GM18868 (cell line): ENCODE measurements at regions not wholly inside any gene's neighbourhood (a gene's known extent, or its start where the extent isn't known, plus 50 kb on each side); places are given as distances from the start of the nearest gene placed in this dataset.
A peak's percentile ranks its signal among the peaks of the same experiment; 100 is the strongest.

Experiments used
- ATAC-seq: cut with Tn5 transposase; IDR thresholded peaks from one replicate; pipeline ENCODE4 v1.9.1; 2021; ENCODE audit warnings: mild to moderate bottlenecking, moderate library complexity; ENCODE audit not compliant: unreplicated experiment

DNA sequence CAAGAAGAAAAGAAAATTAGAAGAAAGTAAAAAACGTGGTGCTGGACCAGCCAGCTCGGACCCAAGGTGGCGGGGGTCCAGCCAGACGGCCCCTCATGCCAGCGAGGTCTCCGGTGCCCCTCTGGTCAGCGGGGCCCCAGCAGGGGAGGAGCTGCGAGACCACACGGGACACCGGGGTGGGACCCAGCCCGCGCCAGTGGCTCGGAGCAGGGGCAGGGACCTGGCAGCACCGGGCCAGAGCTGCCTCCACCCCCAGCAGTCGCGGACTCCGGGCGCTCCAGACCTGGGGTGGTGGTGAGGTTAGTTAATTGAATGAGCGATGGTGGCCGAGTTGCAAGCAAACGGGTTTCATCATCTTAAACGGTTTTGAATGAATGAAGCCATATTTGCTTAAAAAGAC is 289.9 kb upstream of the MC4R start:
- no peak for ATAC-seq

GRCh38 chr18:60663060-60663989 is 290.8 kb upstream of the MC4R start:
- no peak for ATAC-seq

DNA sequence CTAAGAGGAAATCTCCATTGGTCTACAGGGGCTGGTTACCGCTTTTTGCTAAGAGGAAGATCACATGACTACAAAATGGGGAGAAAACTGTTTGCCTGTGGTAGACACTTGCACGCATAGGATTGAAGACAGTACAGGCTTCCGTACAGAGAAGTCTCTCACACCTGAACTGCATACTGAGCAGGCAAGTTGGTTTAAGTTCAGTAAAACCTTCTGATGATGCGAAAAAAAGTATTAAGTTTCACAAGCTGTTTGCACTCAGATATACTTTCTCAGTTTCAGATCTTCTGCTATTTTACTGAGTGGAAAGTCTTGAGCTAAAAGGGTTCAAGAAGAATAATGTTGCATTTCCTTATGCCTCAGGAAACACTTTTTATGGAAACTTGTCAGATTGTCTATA is 292.2 kb upstream of the MC4R start:
- peak; percentile 75 for ATAC-seq

- ATAC-seq = no peak
Measured at GRCh38 chr18:60667016-60667415, 294.4 kb upstream of the MC4R start.

DNA sequence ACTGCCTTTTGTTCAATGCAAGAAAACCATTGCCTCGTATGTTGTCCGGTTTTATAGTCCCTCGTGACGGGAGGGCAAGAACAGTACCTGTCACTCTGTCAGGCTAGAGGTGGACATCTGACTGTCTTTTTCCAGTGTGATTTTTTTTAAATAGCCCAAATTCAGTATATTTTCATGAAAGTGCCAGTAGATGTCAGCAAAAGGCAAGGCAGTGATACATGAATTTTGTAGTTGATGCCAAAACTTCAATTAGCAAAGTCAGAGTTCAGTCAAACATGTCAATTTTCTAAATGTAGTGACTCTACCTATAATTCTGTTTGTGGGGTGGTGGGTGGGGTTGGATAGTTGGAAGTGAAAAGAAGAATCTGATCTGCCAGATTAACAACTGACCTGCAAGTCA is 296.0 kb upstream of the MC4R start:
- ATAC-seq = no peak

GRCh38 chr18:60669938-60670337 is 297.4 kb upstream of the MC4R start:
- no peak for ATAC-seq

DNA sequence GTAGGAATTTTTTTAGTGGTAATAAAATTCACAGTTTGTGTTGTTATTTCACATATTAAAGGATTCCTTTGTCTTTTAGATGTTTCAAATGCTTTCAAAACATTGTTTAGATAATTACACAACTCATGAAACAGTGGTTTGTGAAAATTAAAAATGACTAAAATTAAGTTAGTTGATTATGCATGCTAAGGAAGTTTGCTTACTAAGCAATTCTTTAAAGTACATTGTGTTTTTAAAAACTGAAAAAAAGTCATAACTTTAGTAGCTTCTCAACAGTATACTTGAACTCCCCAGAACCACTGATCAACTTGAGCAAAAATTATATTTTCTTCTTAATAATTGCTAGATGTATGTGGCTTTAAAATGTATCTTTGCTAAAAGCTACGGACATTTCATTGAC is 298.4 kb upstream of the MC4R start:
- no peak for ATAC-seq

- no peak for ATAC-seq
Measured at GRCh38 chr18:60675126-60675525, 302.6 kb upstream of the MC4R start.

GRCh38 chr18:60675801-60676200 is 303.2 kb upstream of the MC4R start:
- no peak for ATAC-seq

DNA sequence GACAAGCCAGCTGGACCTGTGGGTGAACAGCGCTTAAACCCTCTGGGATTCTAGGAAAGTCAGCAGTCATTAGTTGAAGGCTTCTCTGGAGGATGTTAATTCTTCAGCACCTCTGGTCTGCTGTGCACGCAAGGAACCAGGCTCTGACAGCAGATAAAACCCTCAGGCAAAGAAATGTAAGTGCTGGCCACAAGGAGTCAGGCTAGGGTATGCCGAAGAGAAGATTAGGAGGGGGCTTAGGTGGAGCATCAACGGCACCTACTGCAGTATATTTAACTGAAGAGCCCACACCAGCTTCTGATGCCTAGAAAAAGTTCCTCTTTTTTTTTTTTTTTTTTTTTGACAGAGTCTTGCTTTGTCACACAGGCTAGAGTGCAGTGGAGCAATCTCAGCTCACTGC is 304.2 kb upstream of the MC4R start:
- ATAC-seq = no peak

DNA sequence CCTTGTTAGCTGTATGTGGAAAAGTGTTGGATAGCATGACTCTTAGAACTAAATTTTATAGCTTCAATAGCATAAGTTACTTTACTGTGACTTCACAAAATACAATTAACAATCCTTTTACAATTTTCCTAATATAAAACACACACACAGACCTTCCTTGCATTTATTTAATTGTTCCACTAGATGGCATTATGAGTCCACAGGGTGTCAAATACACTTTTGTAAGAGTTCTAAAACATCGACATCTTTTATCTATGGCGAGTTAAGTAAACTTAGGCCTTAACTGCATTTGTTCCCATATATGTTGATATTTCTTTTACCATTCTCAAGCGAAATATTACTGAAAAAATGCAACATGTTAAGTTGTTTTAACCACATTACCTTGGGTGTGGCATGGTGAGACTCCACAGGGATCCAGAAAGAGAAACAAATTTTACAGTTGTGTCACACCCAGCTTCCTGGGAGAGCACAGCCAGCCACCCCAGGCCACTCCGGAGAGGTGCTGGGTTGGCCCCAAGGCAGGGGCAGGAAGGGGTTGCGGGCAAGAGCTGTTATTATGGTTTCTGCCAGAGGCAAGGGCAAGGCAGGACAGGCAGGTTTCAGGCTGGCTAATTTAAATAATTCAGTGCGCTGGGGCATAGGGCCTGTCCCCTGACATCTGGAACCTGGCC is 312.4 kb upstream of the MC4R start:
- ATAC-seq = no peak

DNA sequence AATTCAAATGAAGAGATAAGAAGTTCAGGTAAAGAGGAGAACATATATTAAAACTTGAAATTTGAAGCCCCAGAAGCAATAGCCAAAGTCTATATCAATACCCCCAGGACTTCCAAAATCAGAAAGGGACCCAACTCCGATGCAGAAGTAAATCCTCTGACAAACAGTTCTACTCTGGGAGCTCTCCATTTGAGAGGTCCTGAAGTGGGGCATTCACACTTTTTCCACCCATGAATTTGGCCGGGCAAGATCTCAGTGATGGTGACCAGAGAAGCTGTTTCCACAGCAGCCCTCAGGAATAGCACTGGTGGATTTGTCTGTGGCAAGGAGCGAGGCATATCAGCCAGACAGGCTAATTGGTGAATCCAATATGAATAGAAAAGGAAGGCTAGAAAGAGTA is 313.6 kb upstream of the MC4R start:
- no peak for ATAC-seq

GRCh38 chr18:60691061-60691460 is 318.5 kb upstream of the MC4R start:
- no peak for ATAC-seq

DNA sequence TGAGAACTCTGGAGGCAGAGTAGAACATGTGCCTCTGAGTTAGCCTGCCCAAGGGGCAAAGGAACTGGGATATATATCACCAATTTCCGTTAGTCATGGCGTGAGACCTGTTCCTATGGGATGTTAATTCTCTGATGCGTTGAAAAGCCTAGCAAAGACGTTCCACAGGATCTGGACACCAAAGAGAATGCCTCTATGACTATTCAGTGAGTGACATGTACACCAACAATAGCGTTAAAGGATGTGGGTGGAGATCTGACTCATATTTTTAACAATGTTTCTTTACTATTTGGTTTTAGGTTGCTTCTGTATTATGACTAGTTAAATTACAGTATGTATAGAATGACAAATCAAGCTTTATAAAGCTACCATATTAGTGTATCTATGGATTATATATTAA is 320.9 kb upstream of the MC4R start:
- ATAC-seq = no peak

GRCh38 chr18:60698901-60699300 is 326.3 kb upstream of the MC4R start:
- ATAC-seq = no peak

- ATAC-seq = no peak
Measured at GRCh38 chr18:60722742-60723141, 350.2 kb upstream of the MC4R start.

DNA sequence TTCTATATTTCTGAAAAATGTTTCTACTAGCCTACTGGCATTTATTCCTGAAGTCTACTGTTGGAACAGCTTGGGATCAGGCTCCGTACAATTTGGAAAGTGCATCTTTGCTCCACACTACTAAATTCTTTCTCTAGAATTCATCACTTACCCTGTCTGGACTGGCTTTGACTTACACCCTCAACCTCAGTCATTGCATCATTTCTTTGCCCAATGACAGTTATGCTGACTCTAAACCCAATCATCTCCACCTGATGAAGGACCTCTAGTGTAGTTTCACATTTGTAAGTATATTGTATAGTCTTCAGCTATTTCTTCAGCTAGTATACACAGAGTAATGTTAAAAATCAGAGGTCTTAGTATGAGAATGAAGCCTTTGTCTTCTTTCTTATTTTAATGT is 359.6 kb upstream of the MC4R start:
- ATAC-seq = no peak

DNA sequence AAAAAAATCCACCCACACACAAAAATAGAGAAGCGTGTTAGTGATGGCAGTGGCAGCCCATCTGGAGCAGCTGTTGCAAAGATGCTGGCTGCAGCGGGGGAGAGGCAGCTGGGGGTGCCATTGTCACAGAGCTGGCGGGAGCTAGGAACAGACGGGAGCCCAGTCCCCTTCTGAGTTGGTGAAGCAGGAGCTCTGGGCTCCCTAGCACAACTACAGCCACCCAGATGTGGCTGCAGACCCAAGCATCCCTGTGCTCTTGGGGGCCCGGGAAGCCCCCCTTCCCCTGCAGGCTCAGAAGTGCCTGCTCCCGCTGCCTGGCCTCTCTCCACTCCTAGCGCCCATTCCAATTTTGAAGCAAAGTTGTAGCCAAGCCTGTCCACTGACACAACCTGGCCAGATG is 366.6 kb upstream of the MC4R start:
- ATAC-seq = no peak

GRCh38 chr18:60740313-60740712 is 367.7 kb upstream of the MC4R start:
- ATAC-seq = no peak

DNA sequence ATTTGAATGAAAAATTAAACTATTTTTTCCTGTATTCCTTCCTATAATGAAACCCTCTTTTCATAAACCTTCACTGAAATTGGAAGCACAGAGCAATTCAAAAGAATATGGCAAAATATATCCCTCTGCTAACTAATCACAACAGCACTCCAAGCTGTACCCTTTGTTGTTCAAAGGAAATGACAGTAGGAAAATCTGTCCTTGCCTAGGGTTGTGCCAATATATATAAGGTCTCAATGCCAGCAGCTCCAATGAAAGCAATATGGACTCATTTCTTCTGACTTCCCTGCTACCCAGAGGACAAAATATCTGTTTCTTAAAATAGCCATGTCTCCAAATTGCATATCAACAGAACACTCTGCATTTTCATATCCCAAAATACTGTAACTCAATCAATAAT is 373.9 kb upstream of the MC4R start:
- no peak for ATAC-seq

GRCh38 chr18:60746919-60747318 is 374.3 kb upstream of the MC4R start:
- ATAC-seq = no peak

DNA sequence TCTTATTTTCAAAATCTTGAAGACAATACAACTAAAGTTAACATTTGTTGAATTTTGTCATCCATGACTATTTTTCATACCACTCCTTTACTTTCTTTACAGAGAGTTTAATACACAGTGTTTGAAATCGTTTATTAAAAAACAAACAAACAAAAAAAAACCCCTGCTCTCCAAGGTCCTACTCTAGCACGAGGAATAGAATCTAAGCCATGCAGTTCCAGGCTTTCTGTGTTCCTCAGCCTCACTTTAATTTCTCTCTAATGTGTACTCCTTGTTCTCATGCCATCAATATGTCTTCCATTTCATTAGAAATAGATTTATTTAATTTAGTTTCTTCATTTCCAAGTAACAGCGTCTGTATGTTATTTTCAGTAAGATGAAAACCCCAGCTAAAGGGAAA is 381.2 kb upstream of the MC4R start:
- no peak for ATAC-seq
